ENCODE measurements at regions not wholly inside any gene's neighbourhood (a gene's known extent, or its start where the extent isn't known, plus 50 kb on each side); places are given as distances from the start of the nearest gene placed in this dataset.

GRCh38 chr15:25545889-25546288 is 107.1 kb upstream of the UBE3A start:
- no peak for FAIRE-seq
- dilution Hi-C loops (cut with MboI; ENCODE audit: extremely low pct_ligation_motif_present, low sequenced_read_pairs) = no loop called here
- H3K4me1 ChIP-seq (ENCODE audit: control insufficient read depth, extremely low read depth, insufficient read depth, low read length) = no peaks in the 10 kb centered on the region

GRCh38 chr15:25545017-25545416 is 106.2 kb upstream of the UBE3A start:
- Histone ChIP-seq H3K27ac (ENCODE audit: control insufficient read depth, insufficient read depth, low read length) (no peak overlapping the region), H3K9me3 (ENCODE audit: control insufficient read depth, low read depth, low read length) (no peaks in the 10 kb centered on the region), H3K4me2 (ENCODE audit: control insufficient read depth, extremely low read depth, insufficient read depth, low read depth, low read length) (no peak overlapping the region), H3K36me3 (ENCODE audit: control insufficient read depth in 2 of 2, extremely low read depth in 1 of 2, insufficient read depth in 2 of 2, low read length in 2 of 2) (no peaks in the 10 kb centered on the region), H3K27me3 (ENCODE audit: control insufficient read depth, extremely low read depth, insufficient read depth, low read length) (no peaks in the 10 kb centered on the region), H2AFZ (ENCODE audit: control insufficient read depth, low read length) (no peak overlapping the region), H3K9ac (ENCODE audit: control insufficient read depth, extremely low read depth, insufficient read depth, low read length) (no peak overlapping the region), H3K79me2 (ENCODE audit: control insufficient read depth, insufficient read depth, low read length) (no peaks in the 10 kb centered on the region), H3K4me1 (ENCODE audit: control insufficient read depth, extremely low read depth, insufficient read depth, low read length) (no peaks in the 10 kb centered on the region), H3K9me1 (ENCODE audit: control insufficient read depth, extremely low read depth, insufficient read depth, low read length) (no peaks in the 10 kb centered on the region), H3K4me3 (ENCODE audit: control insufficient read depth in 2 of 3, extremely low read depth in 1 of 3, insufficient read depth in 2 of 3, low read depth in 1 of 3, low read length in 3 of 3) (no peak overlapping the region), H4K20me1 (ENCODE audit: control insufficient read depth, extremely low read depth, insufficient read depth, low read length) (no peaks in the 10 kb centered on the region)
- dilution Hi-C loops (cut with MboI; ENCODE audit: extremely low pct_ligation_motif_present, low sequenced_read_pairs) = no loop called here
- no peak for TF ChIP-seq CTCF (optimal IDR thresholded peaks at IDR 0.05 in 1 of 3, IDR thresholded peaks at IDR 0.05 in 1 of 3, conservative IDR thresholded peaks at IDR 0.05 in 1 of 3; ENCODE audit: extremely low read depth in 1 of 3, insufficient read depth in 2 of 3, low read length in 3 of 3)
- no peak for TF ChIP-seq EZH2 (IDR thresholded peaks at IDR 0.05; ENCODE audit: low read length)
- DNase-seq (ENCODE audit: low read depth, low spot score) (no peak), FAIRE-seq (no peak)

More at GRCh38 chr15:25545889-25546288, 107.1 kb upstream of the UBE3A start:
- no peak overlapping the region for H3K9ac ChIP-seq (ENCODE audit: control insufficient read depth, extremely low read depth, insufficient read depth, low read length)
- no peaks in the 10 kb centered on the region for H3K27me3 ChIP-seq (ENCODE audit: control insufficient read depth, extremely low read depth, insufficient read depth, low read length)
- H3K4me3 ChIP-seq (ENCODE audit: control insufficient read depth in 2 of 3, extremely low read depth in 1 of 3, insufficient read depth in 2 of 3, low read depth in 1 of 3, low read length in 3 of 3) = no peak overlapping the region
- H3K27ac ChIP-seq (ENCODE audit: control insufficient read depth, insufficient read depth, low read length) = no peak overlapping the region
- no peaks in the 10 kb centered on the region for H3K36me3 ChIP-seq (ENCODE audit: control insufficient read depth in 2 of 2, extremely low read depth in 1 of 2, insufficient read depth in 2 of 2, low read length in 2 of 2)
- no peak for DNase-seq (ENCODE audit: low read depth, low spot score)
- no peaks in the 10 kb centered on the region for H3K79me2 ChIP-seq (ENCODE audit: control insufficient read depth, insufficient read depth, low read length)
- H3K9me3 ChIP-seq (ENCODE audit: control insufficient read depth, low read depth, low read length) = no peaks in the 10 kb centered on the region
- TF ChIP-seq CTCF (optimal IDR thresholded peaks at IDR 0.05 in 1 of 3, IDR thresholded peaks at IDR 0.05 in 1 of 3, conservative IDR thresholded peaks at IDR 0.05 in 1 of 3; ENCODE audit: extremely low read depth in 1 of 3, insufficient read depth in 2 of 3, low read length in 3 of 3) (no peak), EZH2 (IDR thresholded peaks at IDR 0.05; ENCODE audit: low read length) (no peak)
- H2AFZ ChIP-seq (ENCODE audit: control insufficient read depth, low read length) = no peak overlapping the region
- H3K9me1 ChIP-seq (ENCODE audit: control insufficient read depth, extremely low read depth, insufficient read depth, low read length) = no peaks in the 10 kb centered on the region
- no peak overlapping the region for H3K4me2 ChIP-seq (ENCODE audit: control insufficient read depth, extremely low read depth, insufficient read depth, low read depth, low read length)
- H4K20me1 ChIP-seq (ENCODE audit: control insufficient read depth, extremely low read depth, insufficient read depth, low read length) = no peaks in the 10 kb centered on the region

Measured in keratinocyte (primary cell).